ENCODE measurements at regions not wholly inside any gene's neighbourhood (a gene's known extent, or its start where the extent isn't known, plus 50 kb on each side); places are given as distances from the start of the nearest gene placed in this dataset.
A peak's percentile ranks its signal among the peaks of the same experiment; 100 is the strongest.
"Not testable (repeated sequence)": the region's sequence is repeated elsewhere in the genome, so short reads cannot be mapped to it uniquely, and the experiment has no call there.

GRCh38 chr4:107354304-107354703 lies 318.2 kb upstream of the DKK2 start:
- H3K9me2 ChIP-seq (ENCODE audit: insufficient read depth); BruUV-seq (replicated peaks); H3K9ac ChIP-seq (ENCODE audit: low read length); CTCF ChIA-PET; H3K4me2 ChIP-seq (ENCODE audit: low read length); RAD21 ChIA-PET (ENCODE audit: low non-redundant PET in 1 of 2, low total read pairs in 2 of 2, uncharacterized antibody in 2 of 2, unreplicated experiment in 2 of 2); H3K4me1 ChIP-seq (ENCODE audit: control insufficient read depth in 1 of 2, insufficient read depth in 2 of 2, low read length in 2 of 2); POLR2A ChIA-PET; H3K79me2 ChIP-seq (ENCODE audit: insufficient read depth, low read length); intact Hi-C loops (cut with micrococcal nuclease); H3K36me3 ChIP-seq (ENCODE audit: control insufficient read depth in 1 of 2, insufficient read depth in 2 of 2, low read length in 2 of 2); H3K4me3 ChIP-seq (replicated peaks in 1 of 2; ENCODE audit: low read depth in 1 of 2, low read length in 2 of 2); H3K27me3 ChIP-seq (ENCODE audit: insufficient read depth, low read length); H3K9me3 ChIP-seq (ENCODE audit: control insufficient read depth in 1 of 2, insufficient read depth in 1 of 2, low read depth in 1 of 2, low read length in 2 of 2); H4K20me1 ChIP-seq (ENCODE audit: insufficient read depth); H3K27ac ChIP-seq (ENCODE audit: low read depth, low read length); H2AFZ ChIP-seq (ENCODE audit: low read depth, low read length, poor library complexity, severe bottlenecking): not testable (repeated sequence)
- ATAC-seq (peak; percentile 61), DNase-seq (ENCODE audit: low read depth, low spot score) (peak; percentile 27)
- peak; percentile 54 for TF ChIP-seq RAD21 (IDR thresholded peaks at IDR 0.05; ENCODE audit: low read depth)
- TF ChIP-seq CBX3 (IDR thresholded peaks at IDR 0.05; ENCODE audit: low read depth): 0 out of 2 replicates have a peak, but pooled peaks have one; percentile 23
- peak; percentile 9 to 60 (median 57); a peak in 4 of 6 replicates for TF ChIP-seq CTCF (IDR thresholded peaks at IDR 0.05 in 2 of 3, conservative IDR thresholded peaks at IDR 0.05 in 1 of 3; ENCODE audit: borderline replicate concordance in 1 of 3, insufficient read depth in 1 of 3, low read depth in 2 of 3, low read length in 2 of 3)

- TF ChIP-seq ZNF274 (IDR thresholded peaks at IDR 0.05; ENCODE audit: low read depth, low read length) (no peak), ATF3 (IDR thresholded peaks at IDR 0.05) (no peak), SRF (IDR thresholded peaks at IDR 0.05; ENCODE audit: low read depth) (no peak), SP1 (IDR thresholded peaks at IDR 0.05; ENCODE audit: low read depth) (no peak), CBX3 (IDR thresholded peaks at IDR 0.05; ENCODE audit: low read depth) (no peak), ELF1 (IDR thresholded peaks at IDR 0.05; ENCODE audit: borderline replicate concordance, low read depth) (no peak), POLR2A (IDR thresholded peaks at IDR 0.05; ENCODE audit: borderline replicate concordance, extremely low read depth, insufficient read depth, insufficient read length) (no peak), TCF7L2 (IDR thresholded peaks at IDR 0.05; ENCODE audit: borderline replicate concordance, extremely low read depth, insufficient read depth, insufficient read length) (no peak), JUND (IDR thresholded peaks at IDR 0.05) (no peak)
- Histone ChIP-seq H3K27ac (ENCODE audit: low read depth, low read length) (no peak overlapping the region), H4K20me1 (ENCODE audit: insufficient read depth) (no peaks in the 10 kb centered on the region), H3K4me1 (ENCODE audit: control insufficient read depth in 1 of 2, insufficient read depth in 2 of 2, low read length in 2 of 2) (no peaks in the 10 kb centered on the region), H3K79me2 (ENCODE audit: insufficient read depth, low read length) (no peaks in the 10 kb centered on the region), H3K9ac (ENCODE audit: low read length) (no peak overlapping the region), H3K4me3 (replicated peaks in 1 of 2; ENCODE audit: low read depth in 1 of 2, low read length in 2 of 2) (no peak overlapping the region), H3K27me3 (ENCODE audit: insufficient read depth, low read length) (no peaks in the 10 kb centered on the region), H2AFZ (ENCODE audit: low read depth, low read length, poor library complexity, severe bottlenecking) (no peak overlapping the region), H3K9me2 (ENCODE audit: insufficient read depth) (no peaks in the 10 kb centered on the region), H3K9me3 (ENCODE audit: control insufficient read depth in 1 of 2, insufficient read depth in 1 of 2, low read depth in 1 of 2, low read length in 2 of 2) (no peaks in the 10 kb centered on the region), H3K36me3 (ENCODE audit: control insufficient read depth in 1 of 2, insufficient read depth in 2 of 2, low read length in 2 of 2) (no peaks in the 10 kb centered on the region), H3K4me2 (ENCODE audit: low read length) (no peak overlapping the region)
- no peak for ATAC-seq
- ChIA-PET POLR2A (no interaction called here), RAD21 (ENCODE audit: low non-redundant PET in 1 of 2, low total read pairs in 2 of 2, uncharacterized antibody in 2 of 2, unreplicated experiment in 2 of 2) (no interaction called here), CTCF (no interaction called here)
- no peak for DNase-seq (ENCODE audit: low read depth, low spot score)
- intact Hi-C loops (cut with micrococcal nuclease): no loop called here
- BruUV-seq (replicated peaks): no TSS peak
These were observed 315.1 kb upstream of the DKK2 start for GRCh38 chr4:107351196-107351595.
